Kidney epithelial cell (primary cell): ENCODE measurements at regions not wholly inside any gene's neighbourhood (a gene's known extent, or its start where the extent isn't known, plus 50 kb on each side); places are given as distances from the start of the nearest gene placed in this dataset.

Source experiments
- DNase-seq: peaks from one replicate; pipeline ENCODE4 v3.0.0-alpha.2; 2010; ENCODE audit warnings: low read depth
- H3K27me3 ChIP-seq: 2 replicates; pipeline ENCODE4 v1.6.0; 2011; ENCODE audit warnings: low read length; ENCODE audit not compliant: control insufficient read depth, insufficient read depth
- H3K36me3 ChIP-seq: 2 replicates; pipeline ENCODE4 v1.5.1; 2011; ENCODE audit warnings: low read length; ENCODE audit not compliant: control insufficient read depth, insufficient read depth
- H3K4me3 ChIP-seq: 2 replicates; pipeline ENCODE4 v1.5.1; 2011; ENCODE audit warnings: low read depth, mild to moderate bottlenecking, control low read depth, low read length
- TF ChIP-seq, protein P1 (sequence below): IDR thresholded peaks from 2 replicates; pipeline ENCODE4 v1.5.1; 2011; ENCODE audit warnings: mild to moderate bottlenecking, moderate library complexity, low read length, control low read depth, inconsistent platforms; ENCODE audit not compliant: insufficient read depth, poor library complexity, severe bottlenecking

DNA sequence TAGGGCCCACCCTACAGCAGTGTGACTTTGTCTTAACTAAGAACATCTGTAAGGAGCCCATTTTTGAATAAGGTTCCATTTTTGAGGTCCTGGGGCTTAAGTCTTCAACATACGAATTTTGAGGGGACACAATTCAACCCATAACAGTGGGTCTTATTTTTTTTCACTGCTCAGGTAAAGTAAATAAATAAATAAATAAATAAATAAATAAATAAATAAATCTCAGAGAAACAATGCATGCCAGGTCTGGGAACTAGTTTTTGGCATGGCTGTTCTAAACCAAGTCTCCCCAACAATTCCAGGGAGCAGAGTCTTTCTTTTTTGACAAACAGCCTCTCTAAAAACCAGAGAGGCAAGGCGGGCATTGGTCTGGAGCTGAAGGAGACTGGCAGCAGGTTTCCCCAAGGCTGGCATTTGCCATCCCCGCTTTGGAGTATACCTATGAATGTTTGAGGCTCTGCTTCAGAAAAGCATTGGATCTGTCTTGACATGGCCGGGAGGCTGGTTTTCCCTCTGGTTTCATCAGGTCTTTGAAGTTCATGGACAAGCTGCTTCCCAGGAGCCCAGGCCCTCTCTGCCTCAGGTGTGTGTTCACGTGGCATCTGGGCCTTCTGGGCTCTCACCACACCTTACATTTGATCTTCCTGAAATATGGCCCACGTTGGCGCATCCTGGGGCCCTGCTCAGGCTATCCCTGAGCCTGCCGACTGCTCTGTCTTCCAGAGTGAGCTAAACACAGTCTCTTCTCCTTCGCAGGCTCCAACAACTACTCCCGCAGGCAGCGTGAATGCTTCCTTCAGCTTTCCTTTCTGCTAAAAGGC is 545.2 kb downstream of the BCL11B start:
- no peak for DNase-seq
- Histone ChIP-seq H3K27me3 (no peaks in the 10 kb centered on the region), H3K4me3 (no peak overlapping the region), H3K36me3 (no peaks in the 10 kb centered on the region)
- TF ChIP-seq, protein P1, sequence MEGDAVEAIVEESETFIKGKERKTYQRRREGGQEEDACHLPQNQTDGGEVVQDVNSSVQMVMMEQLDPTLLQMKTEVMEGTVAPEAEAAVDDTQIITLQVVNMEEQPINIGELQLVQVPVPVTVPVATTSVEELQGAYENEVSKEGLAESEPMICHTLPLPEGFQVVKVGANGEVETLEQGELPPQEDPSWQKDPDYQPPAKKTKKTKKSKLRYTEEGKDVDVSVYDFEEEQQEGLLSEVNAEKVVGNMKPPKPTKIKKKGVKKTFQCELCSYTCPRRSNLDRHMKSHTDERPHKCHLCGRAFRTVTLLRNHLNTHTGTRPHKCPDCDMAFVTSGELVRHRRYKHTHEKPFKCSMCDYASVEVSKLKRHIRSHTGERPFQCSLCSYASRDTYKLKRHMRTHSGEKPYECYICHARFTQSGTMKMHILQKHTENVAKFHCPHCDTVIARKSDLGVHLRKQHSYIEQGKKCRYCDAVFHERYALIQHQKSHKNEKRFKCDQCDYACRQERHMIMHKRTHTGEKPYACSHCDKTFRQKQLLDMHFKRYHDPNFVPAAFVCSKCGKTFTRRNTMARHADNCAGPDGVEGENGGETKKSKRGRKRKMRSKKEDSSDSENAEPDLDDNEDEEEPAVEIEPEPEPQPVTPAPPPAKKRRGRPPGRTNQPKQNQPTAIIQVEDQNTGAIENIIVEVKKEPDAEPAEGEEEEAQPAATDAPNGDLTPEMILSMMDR = no peak

DNA sequence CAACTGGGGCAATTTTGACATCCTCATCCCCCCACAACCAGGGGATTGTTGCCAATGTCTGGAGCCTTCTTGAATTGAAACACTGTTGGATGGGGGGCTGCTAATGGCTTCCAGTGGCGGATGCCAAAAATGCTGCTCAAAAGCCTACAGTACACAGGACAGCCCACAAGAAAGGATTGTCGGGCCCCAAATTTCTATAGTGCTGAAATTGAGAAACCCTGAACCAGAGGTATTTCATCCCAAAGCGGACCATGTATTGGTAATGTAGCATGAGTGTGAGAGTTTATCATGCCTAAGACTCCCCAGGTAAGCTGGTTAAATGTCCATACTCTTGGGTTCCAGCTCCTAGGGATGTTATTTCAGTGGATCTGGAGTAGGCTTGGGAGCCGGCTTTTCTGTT is 544.0 kb downstream of the BCL11B start:
- TF ChIP-seq, protein P1 = no peak
- no peaks in the 10 kb centered on the region for H3K36me3 ChIP-seq
- no peaks in the 10 kb centered on the region for H3K27me3 ChIP-seq
- DNase-seq = no peak
- H3K4me3 ChIP-seq = no peak overlapping the region

DNA sequence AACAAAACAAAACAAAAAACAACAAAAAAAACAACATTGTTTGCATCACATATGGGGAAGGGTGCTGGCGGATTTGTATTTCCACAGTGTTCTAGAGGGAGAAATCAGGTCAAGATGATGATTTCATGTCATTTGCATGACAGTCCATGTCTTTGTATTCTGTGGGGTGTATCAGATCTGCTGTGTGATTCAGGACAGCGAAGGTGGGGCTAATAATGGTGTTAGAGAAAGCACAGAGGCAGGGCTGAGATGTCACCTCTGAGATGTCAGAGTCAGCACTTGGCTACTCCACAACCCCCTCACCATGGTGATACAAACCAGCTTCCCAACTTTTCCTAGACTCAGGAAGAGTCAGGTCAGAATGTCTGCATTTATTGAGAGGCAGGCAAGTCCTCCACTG is 543.2 kb downstream of the BCL11B start:
- H3K4me3 ChIP-seq = no peak overlapping the region
- H3K27me3 ChIP-seq = no peaks in the 10 kb centered on the region
- H3K36me3 ChIP-seq = no peaks in the 10 kb centered on the region
- DNase-seq = no peak
- TF ChIP-seq, protein P1 = no peak

- no peak overlapping the region for H3K4me3 ChIP-seq
- TF ChIP-seq, protein P1 = no peak
- H3K36me3 ChIP-seq = no peaks in the 10 kb centered on the region
- H3K27me3 ChIP-seq = no peaks in the 10 kb centered on the region
- no peak for DNase-seq
Observed at GRCh38 chr14:98731286-98731685, 540.7 kb downstream of the BCL11B start.

GRCh38 chr14:98731701-98732100 is 540.3 kb downstream of the BCL11B start:
- no peaks in the 10 kb centered on the region for H3K27me3 ChIP-seq
- TF ChIP-seq, protein P1 = no peak
- no peak overlapping the region for H3K4me3 ChIP-seq
- no peaks in the 10 kb centered on the region for H3K36me3 ChIP-seq
- no peak for DNase-seq

DNA sequence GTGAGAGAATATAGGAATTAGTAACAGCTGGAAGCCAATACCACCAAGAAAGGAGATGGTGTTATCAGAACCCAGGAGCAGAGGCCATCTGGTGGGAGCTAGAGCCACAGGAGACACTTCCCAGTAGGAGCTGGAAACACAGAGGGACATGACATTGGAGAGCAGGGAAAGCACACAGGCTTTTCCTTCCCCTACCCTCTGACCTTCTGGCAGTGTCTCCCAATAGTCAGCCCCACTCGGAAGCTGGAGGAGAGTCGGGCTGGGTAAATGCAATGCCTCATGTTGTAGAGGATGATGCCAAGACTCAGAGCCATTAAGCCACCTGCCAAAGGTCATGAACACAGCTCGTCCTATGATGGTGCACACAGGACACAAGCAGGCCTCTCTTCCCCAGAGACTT is 538.5 kb downstream of the BCL11B start:
- Histone ChIP-seq H3K4me3 (no peak overlapping the region), H3K27me3 (no peaks in the 10 kb centered on the region), H3K36me3 (no peaks in the 10 kb centered on the region)
- no peak for DNase-seq
- TF ChIP-seq, protein P1 = no peak
